ENCODE measurements at regions not wholly inside any gene's neighbourhood (a gene's known extent, or its start where the extent isn't known, plus 50 kb on each side); places are given as distances from the start of the nearest gene placed in this dataset.
"Not testable (repeated sequence)": the region's sequence is repeated elsewhere in the genome, so short reads cannot be mapped to it uniquely, and the experiment has no call there.

GRCh38 chr14:106788534-106788933 lies 1262.2 kb downstream of the TMEM121 start:
- TF ChIP-seq CTCF (IDR thresholded peaks at IDR 0.05), result no peak
- Histone ChIP-seq H3K4me1 (ENCODE audit: control insufficient read depth in 1 of 2, low read depth in 2 of 2) (no peaks in the 10 kb centered on the region), H3K4me3 (no peak overlapping the region), H3K36me3 (no peaks in the 10 kb centered on the region), H3K9me3 (no peaks in the 10 kb centered on the region), H3K27ac (no peak overlapping the region), H3K27me3 (replicated peaks; ENCODE audit: insufficient read depth) (no peaks in the 10 kb centered on the region)
- no peak for ATAC-seq (ENCODE audit: insufficient number of reproducible peaks, low FRiP score, low read depth)
- DNase-seq (ENCODE audit: low spot score), result no peak

DNA sequence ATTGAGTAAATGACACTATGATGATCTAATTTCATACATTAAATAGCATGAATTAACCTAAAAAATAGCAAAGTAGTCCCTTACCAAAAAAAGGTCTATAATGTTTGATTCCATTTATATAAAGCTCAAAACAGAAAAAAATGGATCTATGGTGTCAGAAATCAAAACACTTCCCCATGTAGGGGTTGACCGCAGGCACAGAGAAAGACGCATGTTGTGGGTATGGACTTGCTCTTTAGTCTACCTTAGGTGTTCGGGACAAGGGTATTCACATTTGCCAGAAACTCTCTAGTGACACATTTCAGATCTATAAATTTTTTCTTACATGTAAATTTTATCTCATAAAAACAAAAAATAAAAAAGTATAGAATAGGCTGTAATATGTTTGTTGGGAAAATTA lies 1262.9 kb downstream of the TMEM121 start:
- no peaks in the 10 kb centered on the region for H3K9me3 ChIP-seq
- H3K4me1 ChIP-seq (ENCODE audit: control insufficient read depth in 1 of 2, low read depth in 2 of 2), result no peaks in the 10 kb centered on the region
- H3K4me3 ChIP-seq, result no peak overlapping the region
- no peaks in the 10 kb centered on the region for H3K27me3 ChIP-seq (replicated peaks; ENCODE audit: insufficient read depth)
- TF ChIP-seq CTCF (IDR thresholded peaks at IDR 0.05), result no peak
- H3K36me3 ChIP-seq, result no peaks in the 10 kb centered on the region
- no peak overlapping the region for H3K27ac ChIP-seq
- ATAC-seq (ENCODE audit: insufficient number of reproducible peaks, low FRiP score, low read depth) (no peak), DNase-seq (ENCODE audit: low spot score) (no peak)

DNA sequence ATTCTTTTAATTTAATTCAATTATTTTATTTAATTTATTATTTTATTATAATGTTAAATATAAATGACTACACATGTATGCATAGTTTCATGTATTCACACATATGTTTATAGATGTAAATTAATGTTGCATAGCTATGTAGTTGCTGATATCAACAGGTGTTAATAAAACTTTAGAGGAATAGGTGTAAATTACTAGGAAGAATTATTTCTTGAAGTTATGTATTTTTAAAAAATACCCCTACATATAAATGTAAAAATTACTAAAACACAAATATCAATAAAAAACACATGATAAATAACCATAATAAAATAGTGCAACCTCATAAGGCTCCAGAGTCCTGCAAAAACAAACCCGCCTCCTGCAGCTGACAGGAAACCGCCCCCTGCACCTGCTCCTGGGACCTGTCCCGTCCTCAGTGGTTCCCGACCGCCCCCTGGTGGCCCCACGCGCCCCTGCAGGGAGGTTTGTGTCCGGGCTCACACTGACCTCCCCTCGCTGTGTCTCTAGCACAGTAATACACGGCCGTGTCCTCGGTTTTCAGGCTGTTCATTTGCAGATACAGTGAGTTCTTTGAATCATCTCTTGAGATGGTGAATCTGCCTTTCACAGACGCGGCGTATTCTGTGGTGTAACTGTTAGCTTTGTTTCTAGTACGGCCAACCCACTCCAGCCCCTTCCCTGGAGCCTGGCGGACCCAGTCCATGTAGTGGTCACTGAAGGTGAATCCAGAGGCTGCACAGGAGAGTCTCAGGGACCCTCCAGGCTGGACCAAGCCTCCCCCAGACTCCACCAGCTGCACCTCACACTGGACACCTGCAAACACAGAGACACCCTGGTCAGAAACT lies 1264.0 kb downstream of the TMEM121 start:
- H3K9me3 ChIP-seq, result no peaks in the 10 kb centered on the region
- H3K4me1 ChIP-seq (ENCODE audit: control insufficient read depth in 1 of 2, low read depth in 2 of 2), result no peaks in the 10 kb centered on the region
- DNase-seq (ENCODE audit: low spot score) (no peak), ATAC-seq (ENCODE audit: insufficient number of reproducible peaks, low FRiP score, low read depth) (no peak)
- no peaks in the 10 kb centered on the region for H3K27me3 ChIP-seq (replicated peaks; ENCODE audit: insufficient read depth)
- no peak overlapping the region for H3K4me3 ChIP-seq
- H3K36me3 ChIP-seq, result no peaks in the 10 kb centered on the region
- H3K27ac ChIP-seq, result no peak overlapping the region
- TF ChIP-seq CTCF (IDR thresholded peaks at IDR 0.05), result peak; percentile 26

DNA sequence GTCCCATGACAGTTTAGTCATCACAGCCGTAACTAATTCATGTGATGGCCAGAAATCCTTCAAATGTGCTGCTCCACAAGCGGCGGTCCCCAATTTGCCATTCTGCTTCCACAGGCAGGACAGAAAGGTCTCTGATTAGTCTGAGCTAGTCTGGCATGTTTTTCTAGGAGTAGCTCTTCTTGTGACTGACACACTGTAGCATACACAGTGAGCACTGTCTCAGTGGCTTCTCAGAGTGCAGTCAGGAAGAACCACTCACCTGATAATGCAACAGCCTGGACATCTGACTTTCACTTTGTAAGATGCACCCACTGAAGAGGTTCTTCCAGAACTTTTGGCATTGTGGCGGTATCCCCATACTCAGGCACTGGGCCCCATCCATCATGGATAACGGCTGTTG lies 1266.2 kb downstream of the TMEM121 start:
- Histone ChIP-seq H3K4me1 (ENCODE audit: control insufficient read depth in 1 of 2, low read depth in 2 of 2) (no peaks in the 10 kb centered on the region), H3K36me3 (no peaks in the 10 kb centered on the region), H3K4me3 (no peak overlapping the region), H3K27ac (no peak overlapping the region), H3K27me3 (replicated peaks; ENCODE audit: insufficient read depth) (no peaks in the 10 kb centered on the region), H3K9me3 (no peaks in the 10 kb centered on the region)
- DNase-seq (ENCODE audit: low spot score) (no peak), ATAC-seq (ENCODE audit: insufficient number of reproducible peaks, low FRiP score, low read depth) (no peak)
- TF ChIP-seq CTCF (IDR thresholded peaks at IDR 0.05), result no peak

GRCh38 chr14:106798166-106798565 lies 1271.8 kb downstream of the TMEM121 start:
- DNase-seq (ENCODE audit: low spot score); H3K9me3 ChIP-seq; ATAC-seq (ENCODE audit: insufficient number of reproducible peaks, low FRiP score, low read depth); H3K36me3 ChIP-seq; H3K4me3 ChIP-seq; H3K27ac ChIP-seq; H3K27me3 ChIP-seq (replicated peaks; ENCODE audit: insufficient read depth); H3K4me1 ChIP-seq (ENCODE audit: control insufficient read depth in 1 of 2, low read depth in 2 of 2): not testable (repeated sequence)
